Ascending aorta (tissue), 2 donors: ENCODE measurements at regions not wholly inside any gene's neighbourhood (a gene's known extent, or its start where the extent isn't known, plus 50 kb on each side); places are given as distances from the start of the nearest gene placed in this dataset.

Experiments
- DNase-seq, 2 donors: peaks; one replicate each; pipeline ENCODE4 v3.0.0-alpha.2; 2019; ENCODE audit warnings: low spot score in 2 of 2
- H3K27ac ChIP-seq, 2 donors: fragments of 200-600 bp; sonication (generic); one replicate each; pipeline ENCODE4 v1.5.1; 2016 to 2017; ENCODE audit warnings: mild to moderate bottlenecking in 1 of 2
- H3K27me3 ChIP-seq: fragments of 200-600 bp; sonication (generic); one replicate; pipeline ENCODE4 v1.5.1; 2017
- H3K36me3 ChIP-seq, 2 donors: fragments of 200-600 bp; sonication (generic); one replicate each; pipeline ENCODE4 v1.5.1; 2016
- H3K4me1 ChIP-seq, 2 donors: fragments of 200-600 bp; sonication (generic); one replicate each; pipeline ENCODE4 v1.5.1; 2016 to 2017; ENCODE audit warnings: mild to moderate bottlenecking in 1 of 2
- H3K4me3 ChIP-seq, 2 donors: fragments of 200-600 bp; sonication (generic); one replicate each; pipeline ENCODE4 v1.5.1; 2016 to 2017; ENCODE audit warnings: mild to moderate bottlenecking in 1 of 2
- H3K9me3 ChIP-seq, 2 donors: fragments of 200-600 bp; sonication (generic); one replicate each; pipeline ENCODE4 v1.5.1; 2016
- intact Hi-C: fragments of 100-400 bp; cut with DNase I; formaldehyde crosslinking; loops from one replicate; pipeline ENCODE4 v1.15.1; 2023
- TF ChIP-seq, protein P1 (sequence below), 3 experiments: fragments of 200-600 bp in 2 of 3; fragments of 450-650 bp in 1 of 3; sonication (generic) in 2 of 3; IDR thresholded peaks; one replicate each; pipeline ENCODE4 v1.5.1; 2016 to 2019; ENCODE audit warnings: antibody characterized with exemption in 3 of 3, mild to moderate bottlenecking in 1 of 3, moderate library complexity in 1 of 3

- Histone ChIP-seq H3K4me3 (no peak overlapping the region), H3K36me3 (no peaks in the 10 kb centered on the region), H3K4me1 (no peaks in the 10 kb centered on the region), H3K9me3 (no peaks in the 10 kb centered on the region), H3K27me3 (no peaks in the 10 kb centered on the region), H3K27ac (no peak overlapping the region)
- intact Hi-C loops = no loop called here
- no peak for DNase-seq
- TF ChIP-seq, protein P1, sequence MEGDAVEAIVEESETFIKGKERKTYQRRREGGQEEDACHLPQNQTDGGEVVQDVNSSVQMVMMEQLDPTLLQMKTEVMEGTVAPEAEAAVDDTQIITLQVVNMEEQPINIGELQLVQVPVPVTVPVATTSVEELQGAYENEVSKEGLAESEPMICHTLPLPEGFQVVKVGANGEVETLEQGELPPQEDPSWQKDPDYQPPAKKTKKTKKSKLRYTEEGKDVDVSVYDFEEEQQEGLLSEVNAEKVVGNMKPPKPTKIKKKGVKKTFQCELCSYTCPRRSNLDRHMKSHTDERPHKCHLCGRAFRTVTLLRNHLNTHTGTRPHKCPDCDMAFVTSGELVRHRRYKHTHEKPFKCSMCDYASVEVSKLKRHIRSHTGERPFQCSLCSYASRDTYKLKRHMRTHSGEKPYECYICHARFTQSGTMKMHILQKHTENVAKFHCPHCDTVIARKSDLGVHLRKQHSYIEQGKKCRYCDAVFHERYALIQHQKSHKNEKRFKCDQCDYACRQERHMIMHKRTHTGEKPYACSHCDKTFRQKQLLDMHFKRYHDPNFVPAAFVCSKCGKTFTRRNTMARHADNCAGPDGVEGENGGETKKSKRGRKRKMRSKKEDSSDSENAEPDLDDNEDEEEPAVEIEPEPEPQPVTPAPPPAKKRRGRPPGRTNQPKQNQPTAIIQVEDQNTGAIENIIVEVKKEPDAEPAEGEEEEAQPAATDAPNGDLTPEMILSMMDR (IDR thresholded peaks at IDR 0.05) = no peak
Measured at GRCh38 chr4:81997313-81997712, 376.5 kb downstream of the HNRNPD start.

DNA sequence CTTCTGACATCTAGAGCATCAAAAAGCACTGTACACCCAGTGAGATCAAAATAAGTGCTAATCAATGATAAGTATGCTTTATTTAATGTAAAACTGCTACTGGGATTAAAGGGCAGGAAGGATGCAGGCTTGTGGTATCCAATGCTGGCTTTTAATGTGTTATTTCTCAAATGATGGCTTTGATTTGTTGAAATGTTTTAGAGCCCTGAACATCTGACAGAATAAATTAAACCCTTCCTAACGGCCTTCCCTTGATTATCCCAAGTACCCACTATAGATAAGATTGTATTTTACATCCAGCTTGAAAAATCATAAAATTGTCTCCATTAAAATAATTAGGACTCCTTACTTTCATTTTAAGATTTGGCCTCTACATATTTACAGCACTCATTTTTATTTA lies 382.9 kb downstream of the HNRNPD start:
- intact Hi-C loops = no loop called here
- no peaks in the 10 kb centered on the region for H3K9me3 ChIP-seq

DNA sequence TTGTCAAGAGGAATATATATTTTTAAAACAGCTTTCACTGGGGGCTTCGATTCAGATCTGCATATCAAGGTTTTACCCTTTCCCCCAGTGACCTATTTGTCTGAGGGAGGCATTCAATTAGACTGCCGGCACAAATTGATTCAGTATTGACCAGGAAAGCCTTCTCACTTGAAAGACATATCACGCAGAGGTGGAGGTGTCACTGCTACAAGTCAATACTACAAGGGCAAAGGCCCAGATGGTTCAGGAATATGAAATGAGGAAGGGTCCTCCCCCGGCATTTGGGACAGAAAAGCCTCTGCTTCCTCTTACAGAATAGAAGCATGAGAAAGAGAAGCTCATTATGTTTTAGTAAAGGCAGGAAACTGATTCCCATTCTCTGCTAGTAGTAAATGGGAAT lies 383.6 kb downstream of the HNRNPD start:
- Histone ChIP-seq H3K4me3 (no peak overlapping the region), H3K27me3 (no peaks in the 10 kb centered on the region), H3K9me3 (no peaks in the 10 kb centered on the region), H3K36me3 (no peaks in the 10 kb centered on the region), H3K4me1 (no peaks in the 10 kb centered on the region), H3K27ac (no peak overlapping the region)
- TF ChIP-seq, protein P1 (IDR thresholded peaks at IDR 0.05) = no peak
- intact Hi-C loops = no loop called here
- DNase-seq = no peak

More for the DNA sequence above, 382.9 kb downstream of the HNRNPD start:
- no peak for DNase-seq
- Histone ChIP-seq H3K27ac (no peak overlapping the region), H3K36me3 (no peaks in the 10 kb centered on the region), H3K27me3 (no peaks in the 10 kb centered on the region), H3K4me1 (no peaks in the 10 kb centered on the region), H3K4me3 (no peak overlapping the region)
- TF ChIP-seq, protein P1 (IDR thresholded peaks at IDR 0.05) = no peak

DNA sequence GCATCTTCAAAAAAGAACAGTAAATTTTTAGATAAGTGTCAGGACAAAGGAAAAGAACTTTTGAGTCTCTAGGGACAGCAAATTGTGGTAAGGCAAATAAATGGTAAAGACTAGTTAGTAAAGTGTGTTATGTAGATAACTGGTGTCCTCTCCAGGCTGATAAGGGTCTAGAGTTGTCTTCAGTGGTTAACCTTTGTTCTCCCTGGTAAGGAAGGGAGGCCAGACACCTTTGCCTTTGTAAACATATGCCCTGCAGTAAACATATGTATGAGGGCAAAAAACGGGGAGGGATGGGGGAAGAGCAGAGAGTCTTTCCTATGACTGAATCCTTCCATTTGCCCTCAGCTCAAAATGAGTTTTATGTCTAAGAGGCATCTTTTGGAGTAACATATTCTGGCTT lies 384.6 kb downstream of the HNRNPD start:
- no peaks in the 10 kb centered on the region for H3K9me3 ChIP-seq
- no peaks in the 10 kb centered on the region for H3K36me3 ChIP-seq
- H3K27ac ChIP-seq = no peak overlapping the region
- H3K4me1 ChIP-seq = no peaks in the 10 kb centered on the region
- intact Hi-C loops = no loop called here
- DNase-seq = no peak
- no peaks in the 10 kb centered on the region for H3K27me3 ChIP-seq
- no peak overlapping the region for H3K4me3 ChIP-seq
- TF ChIP-seq, protein P1 (IDR thresholded peaks at IDR 0.05) = no peak

DNA sequence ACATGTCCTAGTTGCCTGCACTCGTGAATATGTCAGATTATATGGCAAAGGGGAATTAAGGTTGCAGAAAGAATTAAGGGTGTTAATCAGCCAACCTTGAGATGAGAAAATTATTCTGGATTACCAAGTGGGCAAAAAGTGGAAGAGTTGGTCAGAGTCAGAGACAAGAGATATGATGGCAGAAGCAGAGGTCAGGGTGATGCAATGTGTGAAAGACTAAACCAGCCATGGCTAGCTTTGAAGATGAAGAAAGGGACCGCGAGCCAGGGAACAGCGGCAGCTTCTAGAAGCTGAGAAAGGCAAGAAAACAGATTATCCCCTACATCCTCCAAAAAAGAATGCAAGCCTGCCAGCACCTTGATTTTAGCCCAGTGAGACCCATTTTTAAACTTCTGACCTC lies 385.6 kb downstream of the HNRNPD start:
- Histone ChIP-seq H3K27ac (no peak overlapping the region), H3K4me1 (no peaks in the 10 kb centered on the region), H3K27me3 (no peaks in the 10 kb centered on the region), H3K9me3 (no peaks in the 10 kb centered on the region), H3K36me3 (no peaks in the 10 kb centered on the region), H3K4me3 (no peak overlapping the region)
- intact Hi-C loops = no loop called here
- TF ChIP-seq, protein P1 (IDR thresholded peaks at IDR 0.05) = no peak
- no peak for DNase-seq

GRCh38 chr4:81984746-81985145 lies 389.0 kb downstream of the HNRNPD start:
- Histone ChIP-seq H3K4me3 (no peak overlapping the region), H3K4me1 (no peaks in the 10 kb centered on the region), H3K27me3 (no peaks in the 10 kb centered on the region), H3K9me3 (no peaks in the 10 kb centered on the region), H3K36me3 (no peaks in the 10 kb centered on the region), H3K27ac (no peak overlapping the region)
- no peak for DNase-seq
- intact Hi-C loops = no loop called here
- TF ChIP-seq, protein P1 (IDR thresholded peaks at IDR 0.05) = no peak
